CD14-positive monocyte (primary cell): ENCODE measurements at regions not wholly inside any gene's neighbourhood (a gene's known extent, or its start where the extent isn't known, plus 50 kb on each side); places are given as distances from the start of the nearest gene placed in this dataset.

Experiments used
- DNase-seq, 3 donors: peaks; one replicate each; pipeline ENCODE4 v3.0.0-alpha.2; 2011 to 2022
- H2AFZ ChIP-seq: 2 replicates; pipeline ENCODE4 v1.6.0; 2012; ENCODE audit warnings: mild to moderate bottlenecking, low read depth, low read length, inconsistent platforms; ENCODE audit not compliant: insufficient read depth, poor library complexity, severe bottlenecking
- H3K27ac ChIP-seq, 2 donors: 1 replicate in 1 of 2; 2 replicates in 1 of 2; pipeline ENCODE4 v1.5.1; 2012 to 2013; ENCODE audit warnings: low read length in 2 of 2, control low read depth in 1 of 2, inconsistent platforms in 1 of 2, low read depth in 1 of 2, mild to moderate bottlenecking in 1 of 2
- H3K27me3 ChIP-seq, 2 donors: one replicate each; pipeline versions ENCODE4 v1.6.0 to v1.6.1; 2011 to 2013; ENCODE audit warnings: low read length in 2 of 2; ENCODE audit not compliant: control insufficient read depth in 2 of 2, insufficient read depth in 2 of 2
- H3K36me3 ChIP-seq, 2 donors: replicated peaks in 1 of 2; 1 replicate in 1 of 2; 2 replicates in 1 of 2; pipeline versions ENCODE4 v1.5.1 to v1.6.1; 2012 to 2013; ENCODE audit warnings: low read length in 2 of 2, control low read depth in 1 of 2, inconsistent platforms in 1 of 2, mild to moderate bottlenecking in 1 of 2; ENCODE audit not compliant: insufficient read depth in 2 of 2, control insufficient read depth in 1 of 2
- H3K4me1 ChIP-seq, 2 donors: 1 replicate in 1 of 2; 2 replicates in 1 of 2; pipeline versions ENCODE4 v1.5.1 to v1.6.1; 2012 to 2013; ENCODE audit warnings: low read length in 2 of 2, control low read depth in 1 of 2, inconsistent platforms in 1 of 2, mild to moderate bottlenecking in 1 of 2, moderate library complexity in 1 of 2; ENCODE audit not compliant: insufficient read depth in 2 of 2, control insufficient read depth in 1 of 2
- H3K4me2 ChIP-seq: replicated peaks from 2 replicates; pipeline ENCODE3; 2012; ENCODE audit warnings: low read length, moderate library complexity, mild to moderate bottlenecking; ENCODE audit not compliant: poor library complexity, severe bottlenecking; ENCODE audit errors: extremely low read depth
- H3K4me3 ChIP-seq, 3 experiments: fragments of 200-600 bp in 1 of 3; sonication (generic) in 1 of 3; replicated peaks in 1 of 3; 1 replicate in 2 of 3; 2 replicates in 1 of 3; pipeline ENCODE4 v1.5.1; 2011 to 2013; ENCODE audit warnings: low read length in 3 of 3, mild to moderate bottlenecking in 3 of 3, control low read depth in 2 of 3, low read depth in 2 of 3, inconsistent platforms in 1 of 3, moderate library complexity in 1 of 3
- H3K79me2 ChIP-seq: 2 replicates; pipeline ENCODE4 v1.6.0; 2012; ENCODE audit warnings: mild to moderate bottlenecking, control low read depth, inconsistent platforms, low read length, moderate library complexity; ENCODE audit not compliant: insufficient read depth
- H3K9ac ChIP-seq: 2 replicates; pipeline ENCODE4 v1.6.0; 2017; ENCODE audit warnings: low read length, mild to moderate bottlenecking; ENCODE audit not compliant: insufficient read depth, poor library complexity, severe bottlenecking
- H3K9me3 ChIP-seq, 2 donors: replicated peaks in 1 of 2; 1 replicate in 1 of 2; 2 replicates in 1 of 2; pipeline versions ENCODE4 v1.5.1 to v1.6.1; 2012 to 2013; ENCODE audit warnings: low read length in 2 of 2, control low read depth in 1 of 2; ENCODE audit not compliant: control insufficient read depth in 1 of 2, insufficient read depth in 1 of 2
- H4K20me1 ChIP-seq: 2 replicates; pipeline ENCODE4 v1.6.0; 2012; ENCODE audit warnings: mild to moderate bottlenecking, low read length, control low read depth, moderate library complexity; ENCODE audit not compliant: insufficient read depth
- H3K27ac Mint-ChIP-seq, 7 donors: one replicate each; pipeline ENCODE4 v1.8.0; 2020; ENCODE audit warnings: mild to moderate bottlenecking in 7 of 7, mixed read lengths in 7 of 7, moderate library complexity in 6 of 7, inconsistent platforms in 2 of 7
- H3K27me3 Mint-ChIP-seq, 3 donors: one replicate each; pipeline ENCODE4 v1.8.0; 2021 to 2022; ENCODE audit warnings: low read depth in 3 of 3, mild to moderate bottlenecking in 3 of 3, mixed read lengths in 3 of 3, moderate library complexity in 3 of 3, inconsistent platforms in 1 of 3
- H3K36me3 Mint-ChIP-seq, 2 donors: one replicate each; pipeline ENCODE4 v1.8.0; 2020; ENCODE audit warnings: mixed read lengths in 2 of 2, inconsistent platforms in 1 of 2, mild to moderate bottlenecking in 1 of 2
- H3K4me1 Mint-ChIP-seq: one replicate; pipeline ENCODE4 v1.8.0; 2020; ENCODE audit warnings: mild to moderate bottlenecking, mixed read lengths
- H3K4me3 Mint-ChIP-seq, 2 donors: one replicate each; pipeline ENCODE4 v1.8.0; 2020; ENCODE audit warnings: mild to moderate bottlenecking in 2 of 2, mixed read lengths in 2 of 2, moderate library complexity in 1 of 2
- H3K9me3 Mint-ChIP-seq, 7 donors: one replicate each; pipeline ENCODE4 v1.8.0; 2020 to 2022; ENCODE audit warnings: mixed read lengths in 7 of 7, mild to moderate bottlenecking in 6 of 7, moderate library complexity in 6 of 7, inconsistent platforms in 2 of 7
- CTCF ChIP-seq: fragments of 200-600 bp; IDR thresholded peaks from one replicate; pipeline ENCODE4 v1.8.0; 2022; ENCODE audit warnings: antibody characterized with exemption, mild to moderate bottlenecking
- WGBS: methylation state at CpG from one replicate; pipeline ENCODE4 v1.1.5; 2013; ENCODE audit warnings: missing lambda C conversion rate; ENCODE audit not compliant: insufficient coverage; 5-methylcytosine and 5-hydroxymethylcytosine counted together
- intact Hi-C, 2 donors: fragments of 100-400 bp; cut with micrococcal nuclease; formaldehyde crosslinking; loops; one replicate each; pipeline versions ENCODE4 v1.15.0 to v1.15.1; 2023

DNA sequence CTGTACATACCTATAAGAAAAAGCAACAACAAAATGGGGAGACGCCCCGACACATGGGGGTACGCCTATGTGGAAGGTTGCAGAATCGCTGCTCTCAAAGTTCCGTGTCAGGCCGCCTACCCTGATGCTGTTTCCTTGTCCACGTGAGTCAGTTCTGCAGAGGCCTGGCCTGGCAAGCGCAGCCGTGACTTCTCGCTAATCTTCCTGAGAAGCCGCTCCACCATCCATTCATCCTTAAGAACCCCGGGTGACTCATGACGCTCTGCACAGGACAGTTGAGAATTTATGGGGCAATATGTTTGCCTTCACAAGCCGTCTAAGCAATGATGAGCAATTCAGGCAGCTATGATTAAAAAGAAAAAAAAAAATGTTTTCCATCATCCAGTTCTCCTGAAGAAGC, 122.3 kb upstream of the TMPRSS2 start:
- H3K9me3 Mint-ChIP-seq = peaks cover 0 to 6% (median 4%) of the 10 kb centered on the region in 7 donors

GRCh38 chr21:41628256-41628655, 120.3 kb upstream of the TMPRSS2 start:
- intact Hi-C loops = no loop called here
- H3K9ac ChIP-seq = no peak overlapping the region
- no peaks in the 10 kb centered on the region for H3K4me1 Mint-ChIP-seq
- H3K9me3 Mint-ChIP-seq = peaks cover 7 to 19% (median 13%) of the 10 kb centered on the region in 7 donors
- peaks cover 6 to 9% of the 10 kb centered on the region in 2 donors for H3K9me3 ChIP-seq
- no peaks in the 10 kb centered on the region for H3K79me2 ChIP-seq
- no peaks in the 10 kb centered on the region for H3K36me3 Mint-ChIP-seq
- no peak overlapping the region for H3K27ac ChIP-seq
- H2AFZ ChIP-seq = no peak overlapping the region
- H3K36me3 ChIP-seq = no peaks in the 10 kb centered on the region
- TF ChIP-seq CTCF = no peak
- no peak overlapping the region for H3K4me3 Mint-ChIP-seq
- DNase-seq = no peak
- no peaks in the 10 kb centered on the region for H3K4me1 ChIP-seq
- no CpG with 5 or more reads among the region's 4 CpGs for WGBS
- no peaks in the 10 kb centered on the region for H4K20me1 ChIP-seq
- no peak overlapping the region for H3K4me3 ChIP-seq
- peaks cover 0 to 5% of the 10 kb centered on the region in 2 donors for H3K27me3 ChIP-seq
- no peak overlapping the region for H3K27ac Mint-ChIP-seq
- peaks cover 13 to 20% (median 19%) of the 10 kb centered on the region in 3 donors for H3K27me3 Mint-ChIP-seq
- no peak overlapping the region for H3K4me2 ChIP-seq

More for the DNA sequence above, 122.3 kb upstream of the TMPRSS2 start:
- Histone ChIP-seq H3K4me3 (no peak overlapping the region), H3K27me3 (no peaks in the 10 kb centered on the region), H3K4me2 (no peak overlapping the region), H3K79me2 (no peaks in the 10 kb centered on the region), H4K20me1 (no peaks in the 10 kb centered on the region), H3K4me1 (no peaks in the 10 kb centered on the region), H3K9me3 (no peaks in the 10 kb centered on the region), H2AFZ (no peak overlapping the region), H3K36me3 (no peaks in the 10 kb centered on the region), H3K9ac (no peak overlapping the region), H3K27ac (no peak overlapping the region)
- no peak overlapping the region for H3K4me3 Mint-ChIP-seq
- 95% methylated on average over 11 of the region's 14 CpGs for WGBS
- intact Hi-C loops = no loop called here
- no peak for TF ChIP-seq CTCF
- no peak overlapping the region for H3K27ac Mint-ChIP-seq
- no peaks in the 10 kb centered on the region for H3K36me3 Mint-ChIP-seq
- peaks cover 13 to 17% (median 15%) of the 10 kb centered on the region in 3 donors for H3K27me3 Mint-ChIP-seq
- no peak for DNase-seq
- H3K4me1 Mint-ChIP-seq = no peaks in the 10 kb centered on the region
